ENCODE measurements at regions not wholly inside any gene's neighbourhood (a gene's known extent, or its start where the extent isn't known, plus 50 kb on each side); places are given as distances from the start of the nearest gene placed in this dataset.
A peak's percentile ranks its signal among the peaks of the same experiment; 100 is the strongest.

DNA sequence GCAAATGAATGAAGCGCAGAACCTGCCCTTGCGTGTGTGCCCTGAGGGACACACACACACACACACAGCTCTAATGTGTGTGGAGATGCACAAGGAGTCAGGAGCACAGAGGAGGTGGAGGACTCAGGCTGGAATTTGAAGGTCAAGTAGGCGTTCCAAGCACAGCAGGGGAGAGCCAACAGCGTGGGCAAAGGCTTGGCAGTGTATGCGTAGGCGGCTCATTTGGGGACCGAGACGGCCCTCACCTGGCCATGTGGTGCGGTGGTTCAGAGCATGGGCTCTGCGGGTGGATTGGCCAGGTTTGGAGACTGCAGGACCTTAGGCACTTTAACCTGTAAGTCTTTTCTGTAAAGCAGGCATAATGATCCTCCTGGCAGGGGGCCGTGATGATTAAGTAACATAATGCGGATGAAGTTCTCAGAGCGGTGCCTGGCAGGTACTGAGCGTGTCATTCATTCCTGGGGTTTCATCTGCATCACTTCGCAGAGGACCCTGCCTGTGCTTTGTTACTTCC lies 69.5 kb upstream of the SLC24A4 start:
- intact Hi-C loops (cut with DNase I): no loop called here
- DNase-seq (no peak), ATAC-seq (peak in 1 of 4 donors; percentile 33)
- peaks cover 0 to 46% (median 6%) of the 10 kb centered on the region in 9 donors for H3K27me3 ChIP-seq
- H3K27ac ChIP-seq: no peak overlapping the region
- H3K4me3 ChIP-seq: no peak overlapping the region
- H3K36me3 ChIP-seq: no peaks in the 10 kb centered on the region
- 50 to 70% (median 56%) methylated on average over 15 of the region's 15 CpGs for WGBS, 4 donors
- H3K9me3 ChIP-seq: no peaks in the 10 kb centered on the region
- peaks cover 0 to 16% (median 0%) of the 10 kb centered on the region in 12 donors for H3K4me1 ChIP-seq
- no peak for TF ChIP-seq POLR2A (IDR thresholded peaks at IDR 0.05)
- TF ChIP-seq CTCF (IDR thresholded peaks at IDR 0.05): no peak

GRCh38 chr14:92254786-92255185 lies 68.2 kb upstream of the SLC24A4 start:
- 9 to 15% (median 13%) methylated on average over 15 to 18 of the region's 18 CpGs for WGBS, 4 donors

GRCh38 chr14:92258934-92259333 lies 64.0 kb upstream of the SLC24A4 start:
- no peak for DNase-seq
- 64 to 100% (median 66%) methylated on average over 2 to 3 of the region's 3 CpGs for WGBS, 4 donors
- TF ChIP-seq CTCF (IDR thresholded peaks at IDR 0.05) (no peak), POLR2A (IDR thresholded peaks at IDR 0.05) (no peak)
- ATAC-seq: no peak
- Histone ChIP-seq H3K4me1 (peaks cover 0 to 34% (median 0%) of the 10 kb centered on the region in 12 donors), H3K4me3 (no peak overlapping the region), H3K27ac (no peak overlapping the region), H3K9me3 (no peaks in the 10 kb centered on the region), H3K36me3 (no peaks in the 10 kb centered on the region), H3K27me3 (peaks cover 0 to 39% (median 6%) of the 10 kb centered on the region in 9 donors)
- intact Hi-C loops (cut with DNase I): no loop called here

More at GRCh38 chr14:92254786-92255185, 68.2 kb upstream of the SLC24A4 start:
- H3K27ac ChIP-seq: no peak overlapping the region
- H3K4me3 ChIP-seq: peak overlapping the region in 4 of 12 donors; percentile 11 to 36 (median 20)
- intact Hi-C loops (cut with DNase I): no loop called here
- peaks cover 0 to 20% (median 0%) of the 10 kb centered on the region in 12 donors for H3K4me1 ChIP-seq
- ATAC-seq (peak; percentile 64 to 88 (median 84)), DNase-seq (peak; percentile 49 to 76 (median 69))
- TF ChIP-seq POLR2A (IDR thresholded peaks at IDR 0.05): no peak
- no peak for TF ChIP-seq CTCF (IDR thresholded peaks at IDR 0.05)
- peaks cover 0 to 50% (median 6%) of the 10 kb centered on the region in 9 donors for H3K27me3 ChIP-seq
- no peaks in the 10 kb centered on the region for H3K9me3 ChIP-seq
- H3K36me3 ChIP-seq: no peaks in the 10 kb centered on the region

DNA sequence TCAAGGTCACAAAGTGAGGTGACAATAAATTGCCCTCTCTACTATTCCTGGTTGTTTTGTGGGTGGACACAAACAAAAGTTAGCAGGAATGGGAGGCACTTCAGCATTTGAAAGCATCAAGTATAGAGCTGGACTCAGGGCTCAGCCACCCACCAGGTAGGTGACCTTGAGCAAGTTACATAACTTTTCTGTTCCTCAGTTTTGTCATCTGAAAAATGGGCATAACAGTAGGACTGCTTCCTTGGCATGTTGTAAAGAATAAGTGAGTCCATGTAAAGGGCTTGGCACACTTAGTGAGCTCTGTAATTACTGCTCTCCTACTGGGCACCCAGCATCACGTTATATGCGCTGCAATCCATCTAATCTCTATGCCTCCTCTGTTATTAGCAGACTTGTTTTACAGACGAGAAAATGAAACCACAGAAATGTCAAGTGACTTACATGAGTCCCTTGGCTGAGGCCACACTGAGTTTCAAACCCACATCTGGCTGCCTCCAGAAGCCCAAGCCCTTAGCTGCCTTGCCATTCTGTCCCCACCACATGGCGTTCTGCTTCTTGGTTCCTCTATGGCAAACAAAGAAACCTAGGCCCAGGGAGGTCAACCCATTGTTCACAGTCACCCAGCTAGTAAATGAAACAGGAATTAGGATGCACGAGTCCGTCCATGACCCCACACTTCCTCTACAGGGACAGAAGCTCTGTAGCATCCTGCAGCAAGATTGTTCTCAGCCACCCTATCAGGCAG lies 63.2 kb upstream of the SLC24A4 start:
- H3K4me3 ChIP-seq: no peak overlapping the region
- no peak for ATAC-seq
- H3K9me3 ChIP-seq: no peaks in the 10 kb centered on the region
- H3K4me1 ChIP-seq: peaks cover 0 to 40% (median 0%) of the 10 kb centered on the region in 12 donors
- intact Hi-C loops (cut with DNase I): no loop called here
- H3K36me3 ChIP-seq: no peaks in the 10 kb centered on the region
- no peak for TF ChIP-seq CTCF (IDR thresholded peaks at IDR 0.05)
- TF ChIP-seq POLR2A (IDR thresholded peaks at IDR 0.05): no peak
- H3K27me3 ChIP-seq: peaks cover 0 to 32% (median 6%) of the 10 kb centered on the region in 9 donors
- H3K27ac ChIP-seq: peak overlapping the region in 1 of 12 donors; percentile 52
- WGBS, 4 donors: 70 to 74% (median 73%) methylated on average over 6 of the region's 6 CpGs
- DNase-seq: no peak
